ENCODE measurements at regions not wholly inside any gene's neighbourhood (a gene's known extent, or its start where the extent isn't known, plus 50 kb on each side); places are given as distances from the start of the nearest gene placed in this dataset.

- no peak for TF ChIP-seq POLR2A (IDR thresholded peaks at IDR 0.05)
- TF ChIP-seq CTCF (IDR thresholded peaks at IDR 0.05) = no peak
- TF ChIP-seq EP300 (IDR thresholded peaks at IDR 0.05) = no peak
These were observed 214.8 kb upstream of the SESN3 start for GRCh38 chr11:95445746-95446333.

Measured in ovary (tissue), 3 donors.